ENCODE measurements at regions not wholly inside any gene's neighbourhood (a gene's known extent, or its start where the extent isn't known, plus 50 kb on each side); places are given as distances from the start of the nearest gene placed in this dataset.

GRCh38 chr11:116388146-116388545, 384.6 kb downstream of the BUD13 start:
- Mint-ChIP-seq H3K9me3 (no peaks in the 10 kb centered on the region), H3K27me3 (ENCODE audit: low read depth in 2 of 2) (peaks cover 0 to 1% of the 10 kb centered on the region in 2 donors), H3K4me1 (no peaks in the 10 kb centered on the region), H3K4me3 (no peak overlapping the region), H3K36me3 (no peaks in the 10 kb centered on the region), H3K27ac (no peak overlapping the region)
- TF ChIP-seq CTCF (IDR thresholded peaks at IDR 0.05), result no peak
- H3K9me3 ChIP-seq (ENCODE audit: control insufficient read depth, insufficient read depth, low read length), result no peaks in the 10 kb centered on the region
- H3K4me1 ChIP-seq (ENCODE audit: control insufficient read depth, insufficient read depth, low read length), result no peaks in the 10 kb centered on the region
- H3K36me3 ChIP-seq (ENCODE audit: control insufficient read depth, insufficient read depth, low read length), result no peaks in the 10 kb centered on the region
- WGBS (ENCODE audit: insufficient coverage), result 89% methylated on average over 1 of the region's 1 CpG
- H3K27ac ChIP-seq (ENCODE audit: low read length), result no peak overlapping the region
- H3K4me3 ChIP-seq (ENCODE audit: low read length), result no peak overlapping the region
- no peak for ATAC-seq
- intact Hi-C loops (cut with micrococcal nuclease), result no loop called here
- DNase-seq, result no peak
- H3K27me3 ChIP-seq (ENCODE audit: control insufficient read depth, insufficient read depth, low read length), result no peaks in the 10 kb centered on the region

GRCh38 chr11:116387641-116388040, 385.1 kb downstream of the BUD13 start:
- no peak for DNase-seq
- Histone ChIP-seq H3K4me3 (ENCODE audit: low read length) (no peak overlapping the region), H3K36me3 (ENCODE audit: control insufficient read depth, insufficient read depth, low read length) (no peaks in the 10 kb centered on the region), H3K4me1 (ENCODE audit: control insufficient read depth, insufficient read depth, low read length) (no peaks in the 10 kb centered on the region), H3K27me3 (ENCODE audit: control insufficient read depth, insufficient read depth, low read length) (no peaks in the 10 kb centered on the region), H3K9me3 (ENCODE audit: control insufficient read depth, insufficient read depth, low read length) (no peaks in the 10 kb centered on the region), H3K27ac (ENCODE audit: low read length) (no peak overlapping the region)
- Mint-ChIP-seq H3K27me3 (ENCODE audit: low read depth in 2 of 2) (peaks cover 0 to 3% of the 10 kb centered on the region in 2 donors), H3K36me3 (no peaks in the 10 kb centered on the region), H3K4me3 (no peak overlapping the region), H3K27ac (no peak overlapping the region), H3K4me1 (no peaks in the 10 kb centered on the region), H3K9me3 (no peaks in the 10 kb centered on the region)
- ATAC-seq, result no peak
- 91% methylated on average over 2 of the region's 2 CpGs for WGBS (ENCODE audit: insufficient coverage)
- TF ChIP-seq CTCF (IDR thresholded peaks at IDR 0.05), result no peak
- intact Hi-C loops (cut with micrococcal nuclease), result no loop called here

- Histone ChIP-seq H3K27me3 (ENCODE audit: control insufficient read depth, insufficient read depth, low read length) (no peaks in the 10 kb centered on the region), H3K27ac (ENCODE audit: low read length) (no peak overlapping the region), H3K4me1 (ENCODE audit: control insufficient read depth, insufficient read depth, low read length) (no peaks in the 10 kb centered on the region), H3K4me3 (ENCODE audit: low read length) (no peak overlapping the region), H3K9me3 (ENCODE audit: control insufficient read depth, insufficient read depth, low read length) (no peaks in the 10 kb centered on the region), H3K36me3 (ENCODE audit: control insufficient read depth, insufficient read depth, low read length) (no peaks in the 10 kb centered on the region)
- no peak for TF ChIP-seq CTCF (IDR thresholded peaks at IDR 0.05)
- no peak for DNase-seq
- Mint-ChIP-seq H3K36me3 (no peaks in the 10 kb centered on the region), H3K27ac (no peak overlapping the region), H3K4me3 (no peak overlapping the region), H3K9me3 (no peaks in the 10 kb centered on the region), H3K4me1 (no peaks in the 10 kb centered on the region), H3K27me3 (ENCODE audit: low read depth in 2 of 2) (peaks cover 0 to 3% of the 10 kb centered on the region in 2 donors)
- 84% methylated on average over 9 of the region's 9 CpGs for WGBS (ENCODE audit: insufficient coverage)
- ATAC-seq, result no peak
- intact Hi-C loops (cut with micrococcal nuclease), result no loop called here
These were observed 386.6 kb downstream of the BUD13 start for GRCh38 chr11:116386118-116386699.

- Mint-ChIP-seq H3K27ac (no peak overlapping the region), H3K9me3 (no peaks in the 10 kb centered on the region), H3K4me1 (no peaks in the 10 kb centered on the region), H3K36me3 (no peaks in the 10 kb centered on the region), H3K4me3 (no peak overlapping the region), H3K27me3 (ENCODE audit: low read depth in 2 of 2) (peaks cover 0 to 3% of the 10 kb centered on the region in 2 donors)
- WGBS (ENCODE audit: insufficient coverage), result 84% methylated on average over 4 of the region's 4 CpGs
- intact Hi-C loops (cut with micrococcal nuclease), result no loop called here
- Histone ChIP-seq H3K36me3 (ENCODE audit: control insufficient read depth, insufficient read depth, low read length) (no peaks in the 10 kb centered on the region), H3K27me3 (ENCODE audit: control insufficient read depth, insufficient read depth, low read length) (no peaks in the 10 kb centered on the region), H3K9me3 (ENCODE audit: control insufficient read depth, insufficient read depth, low read length) (no peaks in the 10 kb centered on the region), H3K4me1 (ENCODE audit: control insufficient read depth, insufficient read depth, low read length) (no peaks in the 10 kb centered on the region), H3K4me3 (ENCODE audit: low read length) (no peak overlapping the region), H3K27ac (ENCODE audit: low read length) (no peak overlapping the region)
- ATAC-seq, result no peak
- no peak for TF ChIP-seq CTCF (IDR thresholded peaks at IDR 0.05)
- no peak for DNase-seq
These were observed 387.9 kb downstream of the BUD13 start for GRCh38 chr11:116384876-116385275.
